ENCODE measurements at regions not wholly inside any gene's neighbourhood (a gene's known extent, or its start where the extent isn't known, plus 50 kb on each side); places are given as distances from the start of the nearest gene placed in this dataset.
"Not testable (repeated sequence)": the region's sequence is repeated elsewhere in the genome, so short reads cannot be mapped to it uniquely, and the experiment has no call there.

DNA sequence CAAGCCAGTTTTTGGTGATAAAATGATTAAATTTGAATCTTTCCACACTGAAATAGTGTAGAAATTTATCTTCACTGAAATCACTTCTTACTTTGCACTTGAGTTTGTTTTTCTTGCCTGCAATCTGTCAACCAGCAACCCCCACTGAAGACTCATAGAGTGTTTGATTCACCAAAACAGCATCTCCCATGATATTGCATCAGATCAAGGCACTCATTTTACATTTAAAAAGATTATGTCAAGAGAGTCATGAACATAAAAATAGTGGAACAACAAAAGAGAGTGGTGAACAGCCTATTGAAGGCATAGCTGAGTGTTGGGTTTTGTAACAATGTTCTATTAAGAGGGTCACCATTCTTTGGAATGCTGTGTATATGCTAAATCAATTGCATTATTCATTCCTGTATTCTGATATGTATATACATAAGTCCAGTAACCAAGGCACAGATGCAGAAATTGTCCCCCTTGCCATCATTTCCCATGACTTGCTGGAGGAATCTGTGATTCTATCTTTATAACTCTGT lies 1934.9 kb downstream of the ARAP2 start:
- TF ChIP-seq, protein P1, sequence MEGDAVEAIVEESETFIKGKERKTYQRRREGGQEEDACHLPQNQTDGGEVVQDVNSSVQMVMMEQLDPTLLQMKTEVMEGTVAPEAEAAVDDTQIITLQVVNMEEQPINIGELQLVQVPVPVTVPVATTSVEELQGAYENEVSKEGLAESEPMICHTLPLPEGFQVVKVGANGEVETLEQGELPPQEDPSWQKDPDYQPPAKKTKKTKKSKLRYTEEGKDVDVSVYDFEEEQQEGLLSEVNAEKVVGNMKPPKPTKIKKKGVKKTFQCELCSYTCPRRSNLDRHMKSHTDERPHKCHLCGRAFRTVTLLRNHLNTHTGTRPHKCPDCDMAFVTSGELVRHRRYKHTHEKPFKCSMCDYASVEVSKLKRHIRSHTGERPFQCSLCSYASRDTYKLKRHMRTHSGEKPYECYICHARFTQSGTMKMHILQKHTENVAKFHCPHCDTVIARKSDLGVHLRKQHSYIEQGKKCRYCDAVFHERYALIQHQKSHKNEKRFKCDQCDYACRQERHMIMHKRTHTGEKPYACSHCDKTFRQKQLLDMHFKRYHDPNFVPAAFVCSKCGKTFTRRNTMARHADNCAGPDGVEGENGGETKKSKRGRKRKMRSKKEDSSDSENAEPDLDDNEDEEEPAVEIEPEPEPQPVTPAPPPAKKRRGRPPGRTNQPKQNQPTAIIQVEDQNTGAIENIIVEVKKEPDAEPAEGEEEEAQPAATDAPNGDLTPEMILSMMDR (conservative IDR thresholded peaks at IDR 0.05; ENCODE audit: low read depth, low read length), result no peak
- DNase-seq (ENCODE audit: low read depth), result no peak
- no peak overlapping the region for H3K4me3 ChIP-seq (ENCODE audit: low read length)

DNA sequence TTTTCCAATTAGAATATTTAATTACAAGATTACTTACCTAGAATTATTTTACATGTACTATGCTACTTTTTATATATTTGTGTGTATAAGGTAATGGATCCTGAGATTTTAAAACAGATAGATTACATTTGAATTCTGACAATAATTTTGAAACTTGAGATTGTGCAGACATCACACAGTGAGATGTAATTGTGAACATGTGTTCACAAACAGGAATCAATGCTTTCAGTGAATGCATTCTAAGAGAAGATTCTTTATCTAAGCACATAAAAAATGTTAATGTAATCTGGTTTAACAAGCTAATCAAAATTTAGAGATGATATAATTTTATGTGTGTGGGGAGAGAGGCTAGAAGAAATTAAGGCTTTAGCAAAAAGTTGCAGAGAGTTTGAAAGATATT lies 1925.5 kb downstream of the ARAP2 start:
- H3K4me3 ChIP-seq (ENCODE audit: low read length), result no peak overlapping the region
- no peak for DNase-seq (ENCODE audit: low read depth)
- TF ChIP-seq, protein P1 (conservative IDR thresholded peaks at IDR 0.05; ENCODE audit: low read depth, low read length), result no peak

DNA sequence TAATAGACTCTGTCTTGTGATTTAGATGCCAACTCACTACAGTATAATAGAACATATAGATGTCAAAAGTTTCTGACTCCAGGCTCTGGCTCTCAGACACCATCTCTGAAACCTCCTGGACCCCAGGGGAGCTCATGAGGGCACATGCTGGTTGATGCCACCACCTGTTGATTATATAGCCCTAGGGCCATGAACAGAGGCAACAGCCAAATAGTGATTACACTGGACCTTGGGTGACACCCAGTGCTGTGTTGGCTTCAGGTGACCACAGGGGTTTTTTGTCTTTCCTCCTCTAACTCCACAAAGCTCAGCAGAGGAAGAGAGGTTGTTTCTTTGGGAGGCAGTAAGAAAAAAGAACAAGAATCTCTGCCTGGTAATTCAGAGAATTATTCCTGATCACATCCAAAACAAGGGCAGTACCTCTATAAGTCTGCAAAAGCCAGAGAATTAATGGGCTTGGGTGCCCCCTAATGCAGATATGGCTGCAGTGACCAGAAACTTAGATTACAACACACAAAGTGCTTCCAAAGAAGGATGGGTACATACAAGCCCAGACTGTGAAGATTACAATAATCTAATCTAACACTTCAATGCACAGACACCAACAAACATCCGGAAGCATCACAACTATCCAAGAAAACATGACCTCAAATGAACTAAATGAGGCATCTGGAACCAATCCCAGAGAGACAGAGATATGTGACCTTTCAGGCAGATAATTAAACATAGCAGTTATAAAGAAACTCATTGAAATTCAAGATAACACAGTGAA lies 1920.6 kb downstream of the ARAP2 start:
- H3K4me3 ChIP-seq (ENCODE audit: low read length), result no peak overlapping the region
- TF ChIP-seq, protein P1 (conservative IDR thresholded peaks at IDR 0.05; ENCODE audit: low read depth, low read length), result peak; percentile 17
- no peak for DNase-seq (ENCODE audit: low read depth)

DNA sequence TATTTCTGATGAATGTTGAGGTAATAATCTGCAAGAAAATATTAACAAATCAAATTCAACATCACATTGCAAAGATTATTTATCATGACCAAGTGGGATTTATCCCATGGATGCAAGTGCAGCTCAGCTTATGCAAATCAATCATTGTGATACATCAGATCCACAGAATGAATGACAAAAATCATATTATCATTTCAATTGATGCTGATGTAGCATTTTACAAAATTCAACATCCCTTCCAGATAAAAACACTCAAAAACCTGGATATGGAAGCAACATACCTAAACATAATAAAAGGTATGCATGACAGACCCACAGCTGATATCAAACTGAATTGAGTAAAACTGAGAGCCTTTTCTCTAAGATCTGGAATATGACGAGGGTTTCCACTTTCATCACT lies 1915.4 kb downstream of the ARAP2 start:
- DNase-seq (ENCODE audit: low read depth), result no peak
- TF ChIP-seq, protein P1 (conservative IDR thresholded peaks at IDR 0.05; ENCODE audit: low read depth, low read length), result no peak

DNA sequence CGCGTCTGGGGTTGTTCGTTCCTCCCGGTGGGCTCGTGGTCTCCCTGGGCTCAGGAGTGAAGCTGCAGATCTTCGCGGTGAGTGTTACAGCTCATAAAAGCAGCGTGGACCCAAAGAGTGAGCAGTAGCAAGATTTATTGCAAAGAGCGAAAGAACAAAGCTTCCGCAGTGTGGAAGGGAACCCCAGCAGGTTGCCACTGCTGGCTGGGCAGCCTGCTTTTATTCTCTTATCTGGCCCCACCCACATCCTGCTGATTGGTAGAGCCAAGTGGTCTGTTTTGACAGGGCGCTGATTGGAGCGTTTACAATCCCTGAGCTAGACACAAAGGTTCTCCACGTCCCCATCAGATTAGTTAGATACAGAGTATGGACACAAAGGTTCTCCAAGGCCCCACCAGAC lies 1909.2 kb downstream of the ARAP2 start:
- H3K4me3 ChIP-seq (ENCODE audit: low read length), result not testable (repeated sequence)

More for the DNA sequence above, 1915.4 kb downstream of the ARAP2 start:
- no peak overlapping the region for H3K4me3 ChIP-seq (ENCODE audit: low read length)

DNA sequence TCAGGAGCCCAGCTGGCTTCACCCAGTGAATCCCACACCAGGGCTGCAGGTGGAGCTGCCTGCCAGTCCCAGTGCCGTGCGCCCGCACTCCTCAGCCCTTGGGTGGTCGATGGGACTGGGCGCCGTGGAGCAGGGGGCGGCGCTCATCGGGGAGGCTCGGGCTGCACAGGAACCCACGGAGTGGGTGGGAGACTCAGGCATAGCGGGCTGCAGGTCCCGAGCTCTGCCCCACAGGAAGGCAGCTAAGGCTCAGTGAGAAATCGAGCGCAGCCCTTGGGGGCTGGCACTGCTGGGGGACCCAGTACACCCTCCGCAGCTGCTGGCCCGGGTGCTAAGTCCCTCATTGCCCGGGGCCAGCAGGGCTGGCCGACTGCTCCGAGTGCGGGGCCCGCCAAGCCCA lies 1908.8 kb downstream of the ARAP2 start:
- not testable (repeated sequence) for DNase-seq (ENCODE audit: low read depth); H3K4me3 ChIP-seq (ENCODE audit: low read length)

More for the DNA sequence above, 1909.2 kb downstream of the ARAP2 start:
- DNase-seq (ENCODE audit: low read depth), result not testable (repeated sequence)

DNA sequence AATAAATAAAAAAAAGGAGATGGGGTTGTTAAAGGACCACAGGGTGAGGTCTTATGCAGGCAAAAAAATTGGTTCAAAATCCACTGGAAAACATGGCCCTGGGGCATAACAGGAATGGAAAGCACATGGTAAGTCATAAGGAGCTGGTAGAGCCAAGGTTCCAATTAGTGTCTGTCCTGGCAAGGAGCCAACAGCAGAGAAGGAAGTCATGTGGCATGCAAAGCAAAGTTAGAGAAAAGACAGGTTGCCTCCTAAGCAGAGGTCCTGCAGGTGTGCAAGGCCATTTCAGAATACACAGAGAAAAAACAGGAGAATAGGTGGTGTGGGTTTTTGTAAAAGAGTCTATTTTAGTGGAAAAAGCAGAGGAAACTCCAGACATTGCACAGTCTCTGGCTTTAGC lies 1881.7 kb downstream of the ARAP2 start:
- no peak for DNase-seq (ENCODE audit: low read depth)
- no peak overlapping the region for H3K4me3 ChIP-seq (ENCODE audit: low read length)
- TF ChIP-seq, protein P1 (conservative IDR thresholded peaks at IDR 0.05; ENCODE audit: low read depth, low read length), result no peak

DNA sequence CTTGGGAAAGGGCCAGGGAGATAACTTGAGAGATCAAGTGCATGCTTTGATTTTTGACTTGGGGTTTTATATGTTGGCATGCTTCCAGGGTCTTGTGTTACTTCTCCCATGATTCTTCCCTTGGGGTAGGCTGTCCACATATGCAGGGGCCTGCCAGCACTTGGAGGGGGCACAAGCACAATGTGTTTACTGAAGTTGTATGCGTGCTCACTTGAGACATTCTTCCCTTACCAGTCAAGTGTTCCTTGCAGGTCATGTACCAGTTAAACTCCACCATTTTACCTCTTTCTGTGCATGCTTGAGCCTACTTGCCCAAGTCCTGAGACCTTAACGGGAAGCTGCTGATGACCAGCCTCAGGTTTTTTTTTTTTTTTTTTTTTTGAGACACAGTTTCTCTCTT lies 1880.5 kb downstream of the ARAP2 start:
- no peak for DNase-seq (ENCODE audit: low read depth)
- no peak overlapping the region for H3K4me3 ChIP-seq (ENCODE audit: low read length)
- TF ChIP-seq, protein P1 (conservative IDR thresholded peaks at IDR 0.05; ENCODE audit: low read depth, low read length), result no peak

All from retinal pigment epithelial cell (primary cell).